Small intestine (tissue), 7 donors: ENCODE measurements at regions not wholly inside any gene's neighbourhood (a gene's known extent, or its start where the extent isn't known, plus 50 kb on each side); places are given as distances from the start of the nearest gene placed in this dataset.

Experiments used
- DNase-seq, 2 donors: peaks; one replicate each; pipeline versions ENCODE4 v3.0.0 to v3.0.0-alpha.2; 2013
- FAIRE-seq: peaks from 2 replicates; lab custom pipeline; 2012; peaks lifted over from hg19 to GRCh38; lab: Jason Lieb, UNC
- H3K27ac ChIP-seq, 3 donors: one replicate each; pipeline ENCODE4 v1.5.1; 2013; ENCODE audit warnings: low read length in 2 of 3, mild to moderate bottlenecking in 2 of 3, control low read depth in 1 of 3, inconsistent platforms in 1 of 3, low read depth in 1 of 3, moderate library complexity in 1 of 3
- H3K27me3 ChIP-seq, 3 donors: one replicate each; pipeline ENCODE4 v1.6.1; 2013; ENCODE audit warnings: low read length in 3 of 3, inconsistent platforms in 1 of 3; ENCODE audit not compliant: control insufficient read depth in 3 of 3, insufficient read depth in 3 of 3
- H3K36me3 ChIP-seq, 3 donors: one replicate each; pipeline ENCODE4 v1.6.1; 2013; ENCODE audit warnings: low read length in 3 of 3, inconsistent platforms in 1 of 3, low read depth in 1 of 3, mild to moderate bottlenecking in 1 of 3, moderate library complexity in 1 of 3; ENCODE audit not compliant: control insufficient read depth in 3 of 3, insufficient read depth in 2 of 3
- H3K4me1 ChIP-seq, 3 donors: one replicate each; pipeline ENCODE4 v1.6.1; 2013; ENCODE audit warnings: low read length in 2 of 3, inconsistent platforms in 1 of 3, low read depth in 1 of 3, mild to moderate bottlenecking in 1 of 3, moderate library complexity in 1 of 3; ENCODE audit not compliant: control insufficient read depth in 3 of 3, insufficient read depth in 2 of 3
- H3K4me3 ChIP-seq, 3 donors: one replicate each; pipeline ENCODE4 v1.5.1; 2013; ENCODE audit warnings: low read length in 3 of 3, control low read depth in 1 of 3, inconsistent platforms in 1 of 3, low read depth in 1 of 3, mild to moderate bottlenecking in 1 of 3, moderate library complexity in 1 of 3
- H3K9me3 ChIP-seq, 2 donors: one replicate each; pipeline ENCODE4 v1.6.1; 2013; ENCODE audit warnings: low read depth in 1 of 2, low read length in 1 of 2; ENCODE audit not compliant: control insufficient read depth in 2 of 2, insufficient read depth in 1 of 2
- WGBS, 3 donors: extraction: QIAGEN DNeasy Blood & Tissue Kit; methylation state at CpG; one replicate each; pipeline ENCODE4 v1.1.7; 2013; 5-methylcytosine and 5-hydroxymethylcytosine counted together
- donor health status: healthy with polysubstance abuse.
- donor health status: control.
- donor health status: control.
- donor health status: Bipolar disorder and iron deficiency.
- donor health status: healthy.

DNA sequence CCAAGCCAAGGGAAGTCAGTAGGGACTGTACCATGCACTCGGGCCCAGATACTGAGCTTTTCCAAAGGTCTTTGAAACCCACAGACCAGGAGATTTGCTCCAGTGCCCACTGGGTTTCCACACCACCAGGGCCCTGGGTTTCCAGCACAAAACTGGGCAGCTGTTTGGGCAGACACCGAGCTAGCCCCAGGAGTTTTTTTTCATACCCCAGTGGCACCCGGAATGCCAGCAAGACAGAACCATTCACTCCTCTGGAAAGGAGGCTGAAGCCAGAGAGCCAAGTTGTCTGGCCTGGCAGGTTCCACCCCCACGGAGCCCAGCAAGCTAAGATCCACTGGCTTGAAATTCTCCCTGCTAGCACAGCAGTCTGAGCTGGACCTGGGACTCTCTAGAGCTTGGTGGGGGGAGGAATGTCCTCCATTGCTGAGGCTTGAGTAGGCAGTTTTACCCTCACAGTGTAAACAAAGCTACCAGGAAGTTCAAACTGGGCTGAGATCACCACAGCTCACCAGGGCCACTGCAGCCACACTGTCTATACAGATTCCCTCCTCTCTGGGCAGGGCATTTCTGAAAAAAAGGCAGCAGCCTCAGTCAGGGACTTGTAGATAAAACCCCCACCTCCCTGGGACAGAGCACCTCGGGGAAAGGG is 793.7 kb downstream of the RPS29 start:
- Histone ChIP-seq H3K36me3 (no peaks in the 10 kb centered on the region), H3K4me3 (no peak overlapping the region), H3K9me3 (peaks cover 0 to 9% of the 10 kb centered on the region in 2 donors), H3K4me1 (no peaks in the 10 kb centered on the region), H3K27me3 (no peaks in the 10 kb centered on the region), H3K27ac (no peak overlapping the region)
- WGBS, 3 donors: 72 to 82% (median 73%) methylated on average over 5 of the region's 5 CpGs
- DNase-seq (peak in 1 of 2 donors; percentile 2), FAIRE-seq (no peak)

GRCh38 chr14:48788771-48789170 is 797.4 kb downstream of the RPS29 start:
- Histone ChIP-seq H3K9me3 (peaks cover 0 to 9% of the 10 kb centered on the region in 2 donors), H3K36me3 (no peaks in the 10 kb centered on the region), H3K4me3 (no peak overlapping the region), H3K4me1 (no peaks in the 10 kb centered on the region), H3K27ac (no peak overlapping the region), H3K27me3 (no peaks in the 10 kb centered on the region)
- 67 to 69% (median 67%) methylated on average over 2 of the region's 2 CpGs for WGBS, 3 donors
- FAIRE-seq: no peak
- DNase-seq: no peak

- WGBS, 3 donors: 78 to 83% (median 81%) methylated on average over 2 of the region's 2 CpGs
- Histone ChIP-seq H3K27ac (no peak overlapping the region), H3K4me3 (no peak overlapping the region), H3K9me3 (no peaks in the 10 kb centered on the region), H3K27me3 (no peaks in the 10 kb centered on the region), H3K36me3 (no peaks in the 10 kb centered on the region), H3K4me1 (no peaks in the 10 kb centered on the region)
- DNase-seq (no peak), FAIRE-seq (no peak)
Observed at GRCh38 chr14:48786498-48786897, 799.7 kb downstream of the RPS29 start.

- Histone ChIP-seq H3K27ac (no peak overlapping the region), H3K4me1 (no peaks in the 10 kb centered on the region), H3K9me3 (peaks cover 0 to 6% of the 10 kb centered on the region in 2 donors), H3K4me3 (no peak overlapping the region), H3K36me3 (no peaks in the 10 kb centered on the region), H3K27me3 (no peaks in the 10 kb centered on the region)
- no peak for DNase-seq
- FAIRE-seq: no peak
- WGBS, 3 donors: 38 to 50% (median 47%) methylated on average over 1 of the region's 1 CpG
Observed at GRCh38 chr14:48771717-48772116, 814.5 kb downstream of the RPS29 start.

DNA sequence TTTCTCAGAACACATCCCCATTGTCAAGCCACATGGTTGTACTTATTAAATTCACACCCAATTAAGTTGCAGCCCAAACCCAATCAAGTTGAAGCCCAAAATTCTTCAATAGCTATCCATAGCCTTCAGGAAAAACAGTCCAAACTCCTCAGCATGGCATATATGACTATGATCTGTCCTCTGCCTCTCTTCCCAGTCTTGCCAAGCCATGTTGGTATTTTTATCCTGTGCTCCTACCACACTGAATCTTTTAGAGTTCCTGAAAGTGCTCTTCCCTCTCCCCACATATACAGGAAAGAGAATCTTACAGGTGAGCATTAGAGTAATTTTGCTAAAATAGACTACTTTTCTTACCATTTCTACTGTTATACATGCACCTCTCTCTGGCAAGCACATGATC is 834.9 kb downstream of the RPS29 start:
- no peaks in the 10 kb centered on the region for H3K36me3 ChIP-seq
- H3K4me3 ChIP-seq: no peak overlapping the region
- H3K27me3 ChIP-seq: no peaks in the 10 kb centered on the region
- no peaks in the 10 kb centered on the region for H3K4me1 ChIP-seq
- no peaks in the 10 kb centered on the region for H3K9me3 ChIP-seq
- FAIRE-seq (no peak), DNase-seq (no peak)
- no peak overlapping the region for H3K27ac ChIP-seq

DNA sequence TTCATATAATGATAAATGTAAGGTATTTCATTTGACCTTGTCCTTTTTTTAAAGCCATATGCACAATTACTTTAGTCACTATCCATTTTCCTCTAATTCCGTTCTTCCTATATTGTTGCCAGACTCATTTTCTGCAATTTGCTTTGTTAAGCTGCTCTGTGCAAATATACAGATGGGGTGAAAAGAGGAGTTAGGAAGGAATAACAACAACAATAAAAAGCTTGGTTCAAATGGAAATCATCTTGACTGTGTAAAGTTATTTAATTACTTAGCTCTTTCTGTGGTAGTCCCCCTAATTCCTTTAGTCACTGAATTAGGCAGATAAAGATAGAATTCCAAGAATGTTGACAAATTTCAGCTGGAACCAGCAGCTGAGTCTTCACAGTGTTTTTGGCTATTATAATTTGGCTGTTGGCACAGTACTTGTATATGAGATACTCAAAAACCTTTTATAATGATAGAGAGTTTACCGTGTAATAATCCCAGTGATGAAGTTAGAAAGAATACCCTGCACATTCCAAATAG is 838.0 kb downstream of the RPS29 start:
- no peak overlapping the region for H3K4me3 ChIP-seq
- no peaks in the 10 kb centered on the region for H3K4me1 ChIP-seq
- H3K27me3 ChIP-seq: no peaks in the 10 kb centered on the region
- no peak for DNase-seq
- H3K36me3 ChIP-seq: no peaks in the 10 kb centered on the region
- no peak for FAIRE-seq
- 41 to 53% (median 49%) methylated on average over 2 of the region's 2 CpGs for WGBS, 3 donors
- H3K27ac ChIP-seq: no peak overlapping the region
- H3K9me3 ChIP-seq: no peaks in the 10 kb centered on the region

DNA sequence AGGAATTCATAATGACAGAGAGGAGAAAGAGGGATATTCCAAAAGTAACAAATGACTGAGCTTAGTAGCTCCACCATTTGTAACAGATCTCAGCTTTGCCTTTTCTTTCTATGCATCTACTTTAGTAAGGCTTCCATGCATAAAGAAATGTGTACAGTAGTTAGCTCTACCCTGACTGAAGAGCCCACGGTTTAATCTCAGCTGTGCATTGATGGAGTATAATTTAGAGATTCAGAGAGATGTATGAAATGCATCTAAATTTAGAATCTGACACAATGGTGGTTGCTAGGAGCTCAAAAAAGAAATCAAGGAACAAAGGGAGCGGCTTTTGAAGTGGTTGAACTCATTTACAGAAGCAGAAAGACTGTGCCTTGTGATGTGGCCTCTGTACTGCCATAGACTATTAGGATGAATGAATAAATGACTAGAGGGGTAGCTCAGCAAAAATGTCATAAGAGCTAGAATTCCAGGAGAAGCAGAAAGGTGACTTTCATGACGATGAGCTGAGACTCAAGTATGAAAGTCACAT is 838.6 kb downstream of the RPS29 start:
- H3K9me3 ChIP-seq: no peaks in the 10 kb centered on the region
- DNase-seq: no peak
- no peak overlapping the region for H3K4me3 ChIP-seq
- FAIRE-seq: no peak
- H3K4me1 ChIP-seq: no peaks in the 10 kb centered on the region
- no peak overlapping the region for H3K27ac ChIP-seq
- no peaks in the 10 kb centered on the region for H3K27me3 ChIP-seq
- WGBS, 3 donors: 64 to 73% (median 73%) methylated on average over 3 of the region's 3 CpGs
- no peaks in the 10 kb centered on the region for H3K36me3 ChIP-seq

DNA sequence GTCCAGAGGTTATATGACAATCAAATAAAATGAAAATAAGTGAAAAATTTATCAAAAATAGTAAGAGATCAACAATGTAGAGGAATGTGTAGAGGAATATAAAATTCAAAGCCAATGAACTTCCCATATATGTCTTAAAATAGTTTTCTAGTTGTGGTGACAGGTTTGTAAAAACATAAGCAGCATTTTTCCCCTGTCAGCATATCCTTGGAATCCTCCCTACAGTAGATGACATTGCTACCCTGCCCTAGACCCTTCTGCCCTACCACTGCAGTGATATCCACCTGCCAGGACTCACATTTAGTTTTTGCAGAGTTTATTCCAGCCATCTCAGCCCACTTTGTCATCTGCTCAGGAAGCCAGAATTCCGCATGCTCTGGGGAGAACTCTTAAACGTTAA is 842.0 kb downstream of the RPS29 start:
- H3K27ac ChIP-seq: no peak overlapping the region
- no peak for FAIRE-seq
- H3K9me3 ChIP-seq: no peaks in the 10 kb centered on the region

More for the DNA sequence above, 842.0 kb downstream of the RPS29 start:
- no peak for DNase-seq
- Histone ChIP-seq H3K4me3 (no peak overlapping the region), H3K36me3 (no peaks in the 10 kb centered on the region), H3K27me3 (no peaks in the 10 kb centered on the region), H3K4me1 (no peaks in the 10 kb centered on the region)
- 63 to 77% (median 73%) methylated on average over 2 of the region's 2 CpGs for WGBS, 3 donors
